CD14-positive monocyte (primary cell): ENCODE measurements at regions not wholly inside any gene's neighbourhood (a gene's known extent, or its start where the extent isn't known, plus 50 kb on each side); places are given as distances from the start of the nearest gene placed in this dataset.

ENCODE experiments used
- DNase-seq, 3 donors: peaks; one replicate each; pipeline ENCODE4 v3.0.0-alpha.2; 2011 to 2022
- H2AFZ ChIP-seq: 2 replicates; pipeline ENCODE4 v1.6.0; 2012; ENCODE audit warnings: mild to moderate bottlenecking, low read depth, low read length, inconsistent platforms; ENCODE audit not compliant: insufficient read depth, poor library complexity, severe bottlenecking
- H3K27ac ChIP-seq, 2 donors: 1 replicate in 1 of 2; 2 replicates in 1 of 2; pipeline ENCODE4 v1.5.1; 2012 to 2013; ENCODE audit warnings: low read length in 2 of 2, control low read depth in 1 of 2, inconsistent platforms in 1 of 2, low read depth in 1 of 2, mild to moderate bottlenecking in 1 of 2
- H3K27me3 ChIP-seq, 2 donors: one replicate each; pipeline versions ENCODE4 v1.6.0 to v1.6.1; 2011 to 2013; ENCODE audit warnings: low read length in 2 of 2; ENCODE audit not compliant: control insufficient read depth in 2 of 2, insufficient read depth in 2 of 2
- H3K36me3 ChIP-seq, 2 donors: replicated peaks in 1 of 2; 1 replicate in 1 of 2; 2 replicates in 1 of 2; pipeline versions ENCODE4 v1.5.1 to v1.6.1; 2012 to 2013; ENCODE audit warnings: low read length in 2 of 2, control low read depth in 1 of 2, inconsistent platforms in 1 of 2, mild to moderate bottlenecking in 1 of 2; ENCODE audit not compliant: insufficient read depth in 2 of 2, control insufficient read depth in 1 of 2
- H3K4me1 ChIP-seq, 2 donors: 1 replicate in 1 of 2; 2 replicates in 1 of 2; pipeline versions ENCODE4 v1.5.1 to v1.6.1; 2012 to 2013; ENCODE audit warnings: low read length in 2 of 2, control low read depth in 1 of 2, inconsistent platforms in 1 of 2, mild to moderate bottlenecking in 1 of 2, moderate library complexity in 1 of 2; ENCODE audit not compliant: insufficient read depth in 2 of 2, control insufficient read depth in 1 of 2
- H3K4me2 ChIP-seq: replicated peaks from 2 replicates; pipeline ENCODE3; 2012; ENCODE audit warnings: low read length, moderate library complexity, mild to moderate bottlenecking; ENCODE audit not compliant: poor library complexity, severe bottlenecking; ENCODE audit errors: extremely low read depth
- H3K4me3 ChIP-seq, 3 experiments: fragments of 200-600 bp in 1 of 3; sonication (generic) in 1 of 3; replicated peaks in 1 of 3; 1 replicate in 2 of 3; 2 replicates in 1 of 3; pipeline ENCODE4 v1.5.1; 2011 to 2013; ENCODE audit warnings: low read length in 3 of 3, mild to moderate bottlenecking in 3 of 3, control low read depth in 2 of 3, low read depth in 2 of 3, inconsistent platforms in 1 of 3, moderate library complexity in 1 of 3
- H3K79me2 ChIP-seq: 2 replicates; pipeline ENCODE4 v1.6.0; 2012; ENCODE audit warnings: mild to moderate bottlenecking, control low read depth, inconsistent platforms, low read length, moderate library complexity; ENCODE audit not compliant: insufficient read depth
- H3K9ac ChIP-seq: 2 replicates; pipeline ENCODE4 v1.6.0; 2017; ENCODE audit warnings: low read length, mild to moderate bottlenecking; ENCODE audit not compliant: insufficient read depth, poor library complexity, severe bottlenecking
- H3K9me3 ChIP-seq, 2 donors: replicated peaks in 1 of 2; 1 replicate in 1 of 2; 2 replicates in 1 of 2; pipeline versions ENCODE4 v1.5.1 to v1.6.1; 2012 to 2013; ENCODE audit warnings: low read length in 2 of 2, control low read depth in 1 of 2; ENCODE audit not compliant: control insufficient read depth in 1 of 2, insufficient read depth in 1 of 2
- H4K20me1 ChIP-seq: 2 replicates; pipeline ENCODE4 v1.6.0; 2012; ENCODE audit warnings: mild to moderate bottlenecking, low read length, control low read depth, moderate library complexity; ENCODE audit not compliant: insufficient read depth
- H3K27ac Mint-ChIP-seq, 7 donors: one replicate each; pipeline ENCODE4 v1.8.0; 2020; ENCODE audit warnings: mild to moderate bottlenecking in 7 of 7, mixed read lengths in 7 of 7, moderate library complexity in 6 of 7, inconsistent platforms in 2 of 7
- H3K27me3 Mint-ChIP-seq, 3 donors: one replicate each; pipeline ENCODE4 v1.8.0; 2021 to 2022; ENCODE audit warnings: low read depth in 3 of 3, mild to moderate bottlenecking in 3 of 3, mixed read lengths in 3 of 3, moderate library complexity in 3 of 3, inconsistent platforms in 1 of 3
- H3K36me3 Mint-ChIP-seq, 2 donors: one replicate each; pipeline ENCODE4 v1.8.0; 2020; ENCODE audit warnings: mixed read lengths in 2 of 2, inconsistent platforms in 1 of 2, mild to moderate bottlenecking in 1 of 2
- H3K4me1 Mint-ChIP-seq: one replicate; pipeline ENCODE4 v1.8.0; 2020; ENCODE audit warnings: mild to moderate bottlenecking, mixed read lengths
- H3K4me3 Mint-ChIP-seq, 2 donors: one replicate each; pipeline ENCODE4 v1.8.0; 2020; ENCODE audit warnings: mild to moderate bottlenecking in 2 of 2, mixed read lengths in 2 of 2, moderate library complexity in 1 of 2
- H3K9me3 Mint-ChIP-seq, 7 donors: one replicate each; pipeline ENCODE4 v1.8.0; 2020 to 2022; ENCODE audit warnings: mixed read lengths in 7 of 7, mild to moderate bottlenecking in 6 of 7, moderate library complexity in 6 of 7, inconsistent platforms in 2 of 7
- WGBS: methylation state at CpG from one replicate; pipeline ENCODE4 v1.1.5; 2013; ENCODE audit warnings: missing lambda C conversion rate; ENCODE audit not compliant: insufficient coverage; 5-methylcytosine and 5-hydroxymethylcytosine counted together
- intact Hi-C, 2 donors: fragments of 100-400 bp; cut with micrococcal nuclease; formaldehyde crosslinking; loops; one replicate each; pipeline versions ENCODE4 v1.15.0 to v1.15.1; 2023
- TF ChIP-seq, protein P1 (sequence below): fragments of 200-600 bp; IDR thresholded peaks from one replicate; pipeline ENCODE4 v1.8.0; 2022; ENCODE audit warnings: antibody characterized with exemption, mild to moderate bottlenecking

- no peaks in the 10 kb centered on the region for H3K4me1 ChIP-seq
- H3K36me3 ChIP-seq, result no peaks in the 10 kb centered on the region
- H3K4me2 ChIP-seq, result no peak overlapping the region
- no CpG with 5 or more reads among the region's 1 CpG for WGBS
- H3K9me3 Mint-ChIP-seq, result no peaks in the 10 kb centered on the region
- no peaks in the 10 kb centered on the region for H4K20me1 ChIP-seq
- no peak overlapping the region for H3K4me3 ChIP-seq
- no peaks in the 10 kb centered on the region for H3K36me3 Mint-ChIP-seq
- no peak overlapping the region for H3K9ac ChIP-seq
- no peaks in the 10 kb centered on the region for H3K4me1 Mint-ChIP-seq
- no peaks in the 10 kb centered on the region for H3K79me2 ChIP-seq
- peaks cover 0 to 1% (median 1%) of the 10 kb centered on the region in 3 donors for H3K27me3 Mint-ChIP-seq
- intact Hi-C loops, result no loop called here
- no peak for DNase-seq
- TF ChIP-seq, protein P1, sequence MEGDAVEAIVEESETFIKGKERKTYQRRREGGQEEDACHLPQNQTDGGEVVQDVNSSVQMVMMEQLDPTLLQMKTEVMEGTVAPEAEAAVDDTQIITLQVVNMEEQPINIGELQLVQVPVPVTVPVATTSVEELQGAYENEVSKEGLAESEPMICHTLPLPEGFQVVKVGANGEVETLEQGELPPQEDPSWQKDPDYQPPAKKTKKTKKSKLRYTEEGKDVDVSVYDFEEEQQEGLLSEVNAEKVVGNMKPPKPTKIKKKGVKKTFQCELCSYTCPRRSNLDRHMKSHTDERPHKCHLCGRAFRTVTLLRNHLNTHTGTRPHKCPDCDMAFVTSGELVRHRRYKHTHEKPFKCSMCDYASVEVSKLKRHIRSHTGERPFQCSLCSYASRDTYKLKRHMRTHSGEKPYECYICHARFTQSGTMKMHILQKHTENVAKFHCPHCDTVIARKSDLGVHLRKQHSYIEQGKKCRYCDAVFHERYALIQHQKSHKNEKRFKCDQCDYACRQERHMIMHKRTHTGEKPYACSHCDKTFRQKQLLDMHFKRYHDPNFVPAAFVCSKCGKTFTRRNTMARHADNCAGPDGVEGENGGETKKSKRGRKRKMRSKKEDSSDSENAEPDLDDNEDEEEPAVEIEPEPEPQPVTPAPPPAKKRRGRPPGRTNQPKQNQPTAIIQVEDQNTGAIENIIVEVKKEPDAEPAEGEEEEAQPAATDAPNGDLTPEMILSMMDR, result no peak
- H3K9me3 ChIP-seq, result no peaks in the 10 kb centered on the region
- H3K27ac Mint-ChIP-seq, result no peak overlapping the region
- no peaks in the 10 kb centered on the region for H3K27me3 ChIP-seq
- no peak overlapping the region for H2AFZ ChIP-seq
- H3K4me3 Mint-ChIP-seq, result no peak overlapping the region
- H3K27ac ChIP-seq, result no peak overlapping the region
Measured at GRCh38 chr3:59535791-59536221, 486.0 kb upstream of the CFAP20DC start.

- no peaks in the 10 kb centered on the region for H3K9me3 ChIP-seq
- H3K4me1 Mint-ChIP-seq, result no peaks in the 10 kb centered on the region
- intact Hi-C loops, result no loop called here
- H3K4me3 ChIP-seq, result no peak overlapping the region
- no peak overlapping the region for H3K4me2 ChIP-seq
- TF ChIP-seq, protein P1, result no peak
- H3K27ac Mint-ChIP-seq, result no peak overlapping the region
- H3K27me3 Mint-ChIP-seq, result peaks cover 0 to 3% (median 1%) of the 10 kb centered on the region in 3 donors
- no CpG with 5 or more reads among the region's 2 CpGs for WGBS
- H3K9ac ChIP-seq, result no peak overlapping the region
- no peak for DNase-seq
- H3K9me3 Mint-ChIP-seq, result no peaks in the 10 kb centered on the region
- H3K79me2 ChIP-seq, result no peaks in the 10 kb centered on the region
- no peaks in the 10 kb centered on the region for H3K36me3 Mint-ChIP-seq
- H3K4me3 Mint-ChIP-seq, result no peak overlapping the region
- no peak overlapping the region for H3K27ac ChIP-seq
- H3K27me3 ChIP-seq, result no peaks in the 10 kb centered on the region
- H4K20me1 ChIP-seq, result no peaks in the 10 kb centered on the region
- no peaks in the 10 kb centered on the region for H3K36me3 ChIP-seq
- H3K4me1 ChIP-seq, result no peaks in the 10 kb centered on the region
- no peak overlapping the region for H2AFZ ChIP-seq
Measured at GRCh38 chr3:59531994-59532393, 482.2 kb upstream of the CFAP20DC start.
